Mesodermal cell (in vitro differentiated cells): ENCODE measurements at regions not wholly inside any gene's neighbourhood (a gene's known extent, or its start where the extent isn't known, plus 50 kb on each side); places are given as distances from the start of the nearest gene placed in this dataset.

Source experiments
- H3K27ac ChIP-seq: 2 replicates; pipeline ENCODE4 v1.7.0; 2013; ENCODE audit warnings: mild to moderate bottlenecking, low read depth, low read length, moderate library complexity; ENCODE audit not compliant: severe bottlenecking
- H3K36me3 ChIP-seq: 2 replicates; pipeline ENCODE4 v1.7.1; 2013; ENCODE audit warnings: mild to moderate bottlenecking, low read length, moderate library complexity; ENCODE audit not compliant: control insufficient read depth, insufficient read depth
- H3K4me1 ChIP-seq: one replicate; pipeline ENCODE4 v1.7.1; 2013; ENCODE audit warnings: mild to moderate bottlenecking, low read length; ENCODE audit not compliant: insufficient read depth, control insufficient read depth, poor library complexity, severe bottlenecking
- H3K4me3 ChIP-seq: 2 replicates; pipeline ENCODE4 v1.7.0; 2013; ENCODE audit warnings: low read length, control low read depth, mild to moderate bottlenecking; ENCODE audit not compliant: insufficient read depth, poor library complexity, severe bottlenecking; ENCODE audit errors: extremely low read depth
- H3K9me3 ChIP-seq: 2 replicates; pipeline ENCODE4 v1.7.1; 2013; ENCODE audit warnings: mild to moderate bottlenecking, low read length, moderate library complexity; ENCODE audit not compliant: control insufficient read depth
- WGBS, 2 experiments: methylation state at CpG; one replicate each; pipeline ENCODE4 v1.1.5; 2013; ENCODE audit warnings: missing lambda C conversion rate in 2 of 2; ENCODE audit not compliant: insufficient coverage in 2 of 2; 5-methylcytosine and 5-hydroxymethylcytosine counted together

DNA sequence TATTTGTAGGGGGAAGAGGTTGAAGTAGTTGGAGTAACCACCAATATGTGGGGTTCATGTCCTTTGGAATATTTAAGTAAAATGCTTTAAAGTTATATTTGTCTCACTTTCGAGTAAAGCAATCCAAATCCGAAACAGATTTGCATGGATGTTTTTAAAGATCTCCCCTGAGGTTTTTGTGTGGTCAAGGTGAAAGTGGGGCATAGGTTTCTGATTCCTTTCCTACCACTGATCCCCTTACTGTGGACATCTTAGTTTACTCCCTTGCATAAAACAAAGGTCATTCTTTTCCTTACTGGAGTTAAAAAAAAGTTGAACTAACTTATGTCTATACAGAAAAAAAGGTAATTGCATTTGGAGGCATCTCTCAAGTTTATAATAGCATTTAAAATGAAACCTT lies 71.9 kb upstream of the PHOX2B start:
- WGBS, 2 experiments, result no CpG with 5 or more reads among the region's 2 CpGs
- Histone ChIP-seq H3K27ac (no peak overlapping the region), H3K9me3 (no peaks in the 10 kb centered on the region), H3K4me1 (no peaks in the 10 kb centered on the region), H3K36me3 (no peaks in the 10 kb centered on the region), H3K4me3 (no peak overlapping the region)

DNA sequence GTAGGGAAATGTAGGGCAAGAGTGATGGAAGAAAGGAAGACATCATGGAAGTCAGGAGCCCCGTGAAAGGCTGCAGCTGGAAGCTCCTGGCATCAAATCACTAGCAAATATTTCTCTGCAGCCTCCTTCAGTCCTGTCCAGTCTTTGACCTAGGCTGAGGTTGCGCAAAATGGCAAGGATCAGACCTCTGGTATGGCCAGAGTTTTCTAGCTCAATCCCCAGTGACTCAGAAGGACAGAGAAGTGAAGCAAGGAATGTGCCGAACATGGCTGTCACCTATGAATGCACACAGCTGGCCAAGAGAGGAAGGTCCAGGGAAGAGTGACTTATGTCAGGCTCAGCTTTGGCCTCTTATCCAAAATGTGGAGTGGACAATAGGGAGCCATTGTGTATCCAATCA lies 71.1 kb upstream of the PHOX2B start:
- no peaks in the 10 kb centered on the region for H3K4me1 ChIP-seq
- H3K4me3 ChIP-seq, result no peak overlapping the region
- 70 to 90% methylated on average over 2 to 3 of the region's 3 CpGs for WGBS, 2 experiments
- no peaks in the 10 kb centered on the region for H3K36me3 ChIP-seq
- no peaks in the 10 kb centered on the region for H3K9me3 ChIP-seq
- H3K27ac ChIP-seq, result no peak overlapping the region

DNA sequence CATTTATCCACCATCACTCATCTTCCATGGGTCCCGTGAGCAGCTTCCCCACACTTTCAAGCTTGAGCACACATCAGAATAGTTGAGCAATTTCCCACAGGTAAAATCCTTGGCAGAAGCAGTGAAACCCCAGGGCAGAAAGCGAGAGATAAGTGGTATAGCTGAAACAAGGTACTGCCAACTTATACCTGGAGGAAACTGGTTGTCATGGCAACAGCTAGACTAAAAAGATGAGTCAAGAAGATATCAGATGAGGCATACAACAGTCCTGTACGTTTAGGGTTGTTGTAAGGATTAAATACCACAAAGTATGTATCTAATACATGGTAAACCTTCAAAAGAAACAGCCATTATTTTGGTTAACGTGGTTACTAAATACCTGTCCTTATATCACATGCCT lies 66.9 kb upstream of the PHOX2B start:
- Histone ChIP-seq H3K27ac (no peak overlapping the region), H3K4me3 (no peak overlapping the region), H3K9me3 (no peaks in the 10 kb centered on the region), H3K4me1 (no peaks in the 10 kb centered on the region), H3K36me3 (no peaks in the 10 kb centered on the region)
- 90 to 100% methylated on average over 1 to 2 of the region's 4 CpGs for WGBS, 2 experiments

DNA sequence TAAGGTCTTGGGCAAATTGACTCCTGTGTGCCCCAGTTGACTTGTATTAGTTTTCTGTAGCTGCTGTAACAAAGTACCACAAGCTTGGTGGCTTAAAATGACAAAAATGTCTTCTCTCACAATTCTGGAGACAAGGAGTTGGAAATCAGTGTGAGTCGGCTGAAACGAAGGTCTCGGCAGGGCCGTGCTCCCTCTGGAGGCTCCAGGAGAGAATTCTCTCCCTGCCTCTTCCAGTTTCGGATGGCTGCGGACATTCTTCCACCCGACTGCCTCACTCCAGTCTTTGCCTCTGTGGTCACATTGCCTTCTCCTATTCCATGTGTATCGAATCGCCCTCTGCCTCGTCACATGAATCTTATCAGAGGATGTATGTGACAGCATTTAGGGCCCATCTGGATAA lies 66.0 kb upstream of the PHOX2B start:
- no peaks in the 10 kb centered on the region for H3K9me3 ChIP-seq
- WGBS, 2 experiments, result 24 to 26% methylated on average over 10 of the region's 10 CpGs
- H3K4me3 ChIP-seq, result no peak overlapping the region
- H3K36me3 ChIP-seq, result no peaks in the 10 kb centered on the region
- no peak overlapping the region for H3K27ac ChIP-seq
- no peaks in the 10 kb centered on the region for H3K4me1 ChIP-seq

DNA sequence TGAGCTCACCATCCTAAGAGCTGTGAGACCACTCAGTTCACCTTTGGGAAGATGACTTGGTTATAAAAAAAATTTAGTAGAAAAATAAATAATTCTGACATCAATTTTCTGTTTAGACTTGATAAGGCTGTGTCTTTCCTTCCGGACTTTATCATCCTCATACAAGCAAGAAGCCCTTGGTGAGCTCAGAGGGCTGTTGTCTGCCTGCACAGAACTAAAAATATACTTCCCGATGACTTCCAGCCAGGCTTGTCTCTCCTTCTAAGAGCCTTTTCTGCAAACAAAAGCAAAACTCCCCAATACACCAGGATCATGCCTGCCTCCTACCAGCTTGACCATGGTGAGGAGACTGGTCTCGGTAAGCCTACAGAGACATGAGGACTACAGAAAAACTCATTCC lies 58.3 kb upstream of the PHOX2B start:
- WGBS, 2 experiments, result 92 to 100% methylated on average over 2 of the region's 3 CpGs
- H3K4me3 ChIP-seq, result no peak overlapping the region
- H3K27ac ChIP-seq, result no peak overlapping the region
- no peaks in the 10 kb centered on the region for H3K36me3 ChIP-seq
- no peaks in the 10 kb centered on the region for H3K4me1 ChIP-seq
- no peaks in the 10 kb centered on the region for H3K9me3 ChIP-seq

DNA sequence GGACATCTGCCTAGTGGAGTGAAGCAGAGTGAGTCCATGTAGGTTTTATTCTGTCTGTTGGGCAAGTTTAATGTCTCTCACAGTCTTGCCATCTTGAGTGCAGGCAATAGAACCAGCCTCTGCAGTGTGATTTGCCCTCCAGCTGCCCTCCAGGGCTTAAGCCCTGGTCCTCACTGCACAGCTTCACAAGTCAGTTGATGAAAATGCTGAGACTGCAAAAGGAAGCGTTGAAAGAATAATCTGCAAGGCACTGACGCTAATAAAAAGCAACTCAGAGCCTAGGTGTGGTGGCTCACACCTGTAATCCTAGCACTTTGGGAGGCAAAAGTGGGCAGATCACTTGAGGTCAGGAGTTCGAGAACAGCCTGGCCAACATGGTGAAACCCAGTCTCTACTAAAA lies 54.1 kb upstream of the PHOX2B start:
- 80 to 97% methylated on average over 2 to 3 of the region's 3 CpGs for WGBS, 2 experiments
- Histone ChIP-seq H3K27ac (no peak overlapping the region), H3K4me3 (no peak overlapping the region), H3K36me3 (no peaks in the 10 kb centered on the region), H3K4me1 (no peaks in the 10 kb centered on the region), H3K9me3 (no peaks in the 10 kb centered on the region)

DNA sequence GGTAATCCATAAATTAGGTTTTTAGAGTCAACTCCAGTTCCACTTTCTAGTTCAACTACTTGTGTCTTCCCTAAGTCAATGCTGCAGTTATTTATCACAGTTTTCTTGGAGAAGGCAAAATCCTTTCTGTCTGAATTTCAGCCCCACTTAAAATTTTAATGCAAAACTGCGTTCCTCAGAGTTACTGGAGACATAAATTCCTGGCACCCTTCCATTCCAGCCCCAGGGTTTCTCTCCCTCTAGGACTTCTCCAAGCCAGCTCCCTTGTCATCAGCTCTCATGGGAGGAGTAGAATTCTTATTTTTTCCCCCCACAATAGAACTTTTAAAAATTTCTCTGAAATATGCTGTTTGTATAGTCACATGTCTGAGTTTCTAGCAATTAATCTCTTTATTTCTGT lies 50.6 kb upstream of the PHOX2B start:
- peaks cover 16% of the 10 kb centered on the region for H3K4me1 ChIP-seq
- H3K9me3 ChIP-seq, result no peaks in the 10 kb centered on the region
- no peak overlapping the region for H3K27ac ChIP-seq
- H3K4me3 ChIP-seq, result no peak overlapping the region
- 67 to 100% methylated on average over 1 of the region's 1 CpG for WGBS, 2 experiments
- no peaks in the 10 kb centered on the region for H3K36me3 ChIP-seq
